ENCODE measurements at regions not wholly inside any gene's neighbourhood (a gene's known extent, or its start where the extent isn't known, plus 50 kb on each side); places are given as distances from the start of the nearest gene placed in this dataset.
A peak's percentile ranks its signal among the peaks of the same experiment; 100 is the strongest.
"Not testable (repeated sequence)": the region's sequence is repeated elsewhere in the genome, so short reads cannot be mapped to it uniquely, and the experiment has no call there.

DNA sequence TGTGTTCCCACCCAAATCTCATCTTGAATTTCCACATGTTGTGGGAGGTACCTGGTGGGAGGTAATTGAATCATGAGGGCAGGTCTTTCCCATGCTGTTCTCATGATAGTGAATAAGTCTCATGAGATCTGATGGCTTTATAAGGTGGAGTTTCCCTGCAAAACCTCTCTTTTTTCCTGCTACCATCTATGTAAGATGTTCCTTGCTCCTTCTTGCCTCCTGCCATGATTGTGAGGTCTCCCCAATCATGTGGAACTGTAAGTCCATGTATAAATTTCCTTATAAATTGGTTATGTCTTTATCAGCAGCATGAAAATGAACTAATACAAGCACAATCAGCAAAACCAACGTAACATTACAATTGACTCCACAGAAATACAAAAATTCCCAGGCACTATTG, 814.8 kb upstream of the CITED2 start:
- not testable (repeated sequence) for DNase-seq (ENCODE audit: low read depth)

- DNase-seq (ENCODE audit: low read depth) = no peak
These were observed 811.5 kb upstream of the CITED2 start for GRCh38 chr6:140185991-140186390.

- DNase-seq (ENCODE audit: low read depth) = peak; percentile 81
These were observed 809.4 kb upstream of the CITED2 start for GRCh38 chr6:140183881-140184280.

GRCh38 chr6:140182821-140183220, 808.4 kb upstream of the CITED2 start:
- no peak for DNase-seq (ENCODE audit: low read depth)

GRCh38 chr6:140181876-140182275, 807.4 kb upstream of the CITED2 start:
- no peak for DNase-seq (ENCODE audit: low read depth)

- no peak for DNase-seq (ENCODE audit: low read depth)
These were observed 805.9 kb upstream of the CITED2 start for GRCh38 chr6:140180306-140180705.

DNA sequence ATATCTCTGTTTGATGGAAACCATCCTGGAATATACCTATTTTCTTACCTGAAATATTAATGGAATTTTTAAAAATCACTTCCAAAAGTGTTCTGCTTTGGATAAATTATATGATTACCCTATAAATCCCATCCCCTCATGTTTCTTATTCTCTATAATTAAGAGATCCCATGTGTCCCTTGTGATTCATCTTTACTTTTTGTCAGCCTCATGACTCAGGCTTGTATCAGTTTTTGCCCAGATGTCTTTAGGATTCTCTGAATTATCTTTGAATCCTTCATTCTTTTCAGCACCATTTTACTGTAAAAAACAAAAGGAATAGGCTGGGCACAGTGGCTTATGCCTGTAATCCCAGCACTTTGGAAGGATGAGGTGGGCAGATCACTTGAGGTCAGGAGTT, 804.5 kb upstream of the CITED2 start:
- DNase-seq (ENCODE audit: low read depth) = peak; percentile 77

- peak; percentile 74 for DNase-seq (ENCODE audit: low read depth)
These were observed 804.1 kb upstream of the CITED2 start for GRCh38 chr6:140178520-140178919.

- no peak for DNase-seq (ENCODE audit: low read depth)
These were observed 801.9 kb upstream of the CITED2 start for GRCh38 chr6:140176306-140176705.

- no peak for DNase-seq (ENCODE audit: low read depth)
These were observed 801.0 kb upstream of the CITED2 start for GRCh38 chr6:140175486-140175885.

DNA sequence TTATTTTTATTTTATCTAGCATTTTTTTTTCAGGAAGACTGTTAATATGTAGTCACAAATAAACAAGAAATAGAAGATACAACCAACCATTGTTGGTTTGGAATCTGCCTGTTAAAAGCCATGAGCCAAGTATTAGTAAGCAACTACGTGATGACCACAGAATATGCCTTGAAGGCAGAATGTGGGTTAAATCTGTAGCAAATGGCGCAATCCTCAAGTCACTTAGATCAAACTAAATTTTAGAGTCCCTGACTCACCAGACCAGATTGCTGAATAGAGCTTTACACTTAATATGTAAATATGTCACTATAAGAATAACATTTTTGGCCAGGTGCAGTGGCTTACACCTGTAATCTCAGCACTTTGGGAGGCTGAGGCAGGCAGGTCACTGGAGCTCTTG, 800.1 kb upstream of the CITED2 start:
- peak; percentile 93 for DNase-seq (ENCODE audit: low read depth)

- no peak for DNase-seq (ENCODE audit: low read depth)
These were observed 793.9 kb upstream of the CITED2 start for GRCh38 chr6:140168365-140168764.

DNA sequence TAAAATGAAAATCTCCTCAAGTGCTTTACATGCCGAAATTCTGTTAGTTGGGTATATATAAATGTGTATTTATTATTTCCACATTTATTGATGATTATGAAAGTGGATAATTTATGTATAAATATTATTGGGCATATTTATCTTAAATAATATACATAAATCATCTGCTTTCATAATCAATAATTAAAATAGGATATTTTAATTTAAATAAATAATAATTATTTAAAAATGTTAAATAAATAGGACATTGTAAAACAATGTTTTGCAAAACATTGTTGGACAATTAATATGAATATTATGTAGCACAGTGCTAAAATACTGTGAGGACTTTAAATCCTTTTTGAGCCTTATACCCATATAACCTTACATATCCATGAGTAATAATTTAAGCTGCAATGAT, 786.5 kb upstream of the CITED2 start:
- DNase-seq (ENCODE audit: low read depth) = no peak

GRCh38 chr6:140160494-140160893, 786.0 kb upstream of the CITED2 start:
- DNase-seq (ENCODE audit: low read depth) = no peak

- DNase-seq (ENCODE audit: low read depth) = no peak
These were observed 781.7 kb upstream of the CITED2 start for GRCh38 chr6:140156131-140156530.

DNA sequence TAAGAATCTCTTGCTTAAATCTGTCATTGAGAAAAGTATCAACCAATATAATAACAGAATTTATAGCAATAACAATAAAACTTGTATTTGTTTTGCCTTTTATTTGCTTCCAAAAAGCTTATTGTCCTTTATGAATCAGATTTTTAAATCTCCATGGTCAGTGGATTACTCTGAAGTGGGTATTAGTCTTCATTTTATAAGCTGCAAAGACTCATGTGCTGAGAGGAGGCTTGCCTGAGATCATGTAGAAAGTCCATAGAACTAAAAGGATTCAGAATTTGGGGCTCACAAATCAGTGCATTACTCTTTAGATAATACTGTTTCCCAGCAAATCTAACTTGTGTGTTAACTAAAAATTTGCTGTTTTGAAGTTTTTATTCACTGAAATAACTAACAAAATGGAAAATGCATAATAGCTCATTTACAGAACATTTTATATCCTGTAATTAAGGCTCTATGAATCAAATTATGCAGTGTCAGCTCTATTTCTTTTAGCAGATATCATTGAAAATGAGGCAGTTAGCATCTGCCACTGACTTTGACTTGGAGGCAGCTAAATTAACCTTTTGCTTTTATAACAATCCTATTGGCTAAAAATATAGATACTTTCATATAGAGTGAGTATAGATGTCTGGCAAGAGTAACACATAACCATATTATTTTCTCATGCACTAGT, 781.1 kb upstream of the CITED2 start:
- no peak for DNase-seq (ENCODE audit: low read depth)

GRCh38 chr6:140153703-140154102, 779.3 kb upstream of the CITED2 start:
- no peak for DNase-seq (ENCODE audit: low read depth)

DNA sequence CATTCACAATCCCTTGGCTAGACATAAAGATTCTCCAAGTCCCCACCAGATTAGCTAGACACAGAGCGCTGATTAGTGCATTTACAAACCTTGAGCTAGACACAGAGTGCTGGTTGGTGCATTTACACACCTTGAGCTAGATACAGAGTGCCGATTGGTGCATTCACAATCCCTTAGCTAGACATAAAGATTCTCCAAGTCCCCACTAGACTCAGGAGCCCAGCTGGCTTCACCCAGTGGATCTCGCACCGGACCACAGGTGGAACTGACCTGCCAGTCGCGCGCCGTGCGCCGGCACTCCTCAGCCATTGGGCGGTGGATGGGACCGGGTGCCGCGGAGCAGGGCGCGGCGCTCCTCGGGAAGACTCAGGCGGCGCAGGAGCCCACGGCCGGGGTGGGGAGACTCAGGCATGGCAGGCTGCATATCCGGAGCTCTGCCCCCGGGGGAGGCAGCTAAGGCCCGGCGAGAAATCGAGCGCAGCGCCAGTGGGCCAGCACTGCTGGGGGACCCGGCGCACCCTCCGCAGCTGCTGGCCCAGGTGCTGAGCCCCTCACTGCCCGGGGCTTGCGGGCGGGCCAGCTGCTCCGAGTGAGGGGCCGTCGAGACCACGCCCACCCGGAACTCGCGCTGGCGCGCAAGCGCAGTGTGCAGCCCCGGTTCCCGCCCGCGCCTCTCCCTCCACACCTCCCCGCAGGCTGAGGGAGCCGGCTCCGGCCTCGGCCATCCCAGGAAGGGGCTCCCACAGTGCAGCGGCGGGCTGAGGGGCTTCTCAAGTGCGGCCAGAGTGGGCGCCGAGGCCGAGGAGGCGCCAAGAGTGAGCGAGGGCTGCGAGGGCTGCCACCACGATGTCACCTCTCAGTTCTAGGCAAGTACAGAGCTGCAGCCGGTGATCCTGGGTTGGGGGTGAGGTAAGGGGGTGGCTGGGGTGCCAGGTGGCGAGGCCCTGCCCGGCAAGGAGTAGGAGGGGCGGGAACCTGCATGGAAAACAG, 773.7 kb upstream of the CITED2 start:
- not testable (repeated sequence) for DNase-seq (ENCODE audit: low read depth)

GRCh38 chr6:140140891-140141290, 766.4 kb upstream of the CITED2 start:
- no peak for DNase-seq (ENCODE audit: low read depth)

- DNase-seq (ENCODE audit: low read depth) = no peak
These were observed 764.0 kb upstream of the CITED2 start for GRCh38 chr6:140138311-140139010.

DNA sequence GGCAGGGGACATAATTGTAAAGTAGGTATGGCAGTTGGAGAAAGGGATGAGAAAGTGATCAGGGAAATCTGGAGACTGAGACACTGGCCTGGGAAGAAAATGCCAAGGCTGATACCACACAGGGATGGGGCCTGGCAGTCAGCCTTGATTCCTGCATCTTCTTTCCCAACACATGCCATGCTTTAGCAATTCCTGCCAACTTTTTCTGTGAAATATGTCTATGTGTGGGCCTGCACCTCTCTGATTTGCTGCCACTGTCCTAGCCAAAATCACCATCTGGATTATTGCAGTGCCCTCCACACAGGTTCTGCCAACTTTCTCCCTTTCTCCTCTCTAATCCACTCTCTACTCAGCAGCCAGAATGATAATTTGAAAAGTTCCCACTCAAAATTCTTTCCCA, 759.8 kb upstream of the CITED2 start:
- no peak for DNase-seq (ENCODE audit: low read depth)

DNA sequence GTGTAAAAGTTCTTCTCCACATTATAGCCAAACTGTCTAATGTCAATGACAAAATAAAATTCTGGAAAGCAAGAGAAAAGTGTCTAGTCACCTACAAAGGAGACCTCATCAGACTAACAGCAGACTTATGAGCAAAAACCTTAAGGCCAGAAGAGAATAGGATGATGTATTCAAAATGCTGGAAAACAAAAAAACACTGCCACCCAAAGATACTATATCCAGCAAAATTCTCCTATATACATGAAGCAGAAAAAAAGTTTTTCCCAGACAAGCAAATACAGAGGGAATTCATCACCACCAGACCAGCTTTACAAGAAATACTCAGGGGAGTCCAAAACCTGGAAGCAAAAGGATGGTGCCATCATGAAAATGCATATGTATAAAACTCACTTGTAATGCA, 755.6 kb upstream of the CITED2 start:
- DNase-seq (ENCODE audit: low read depth) = no peak

DNA sequence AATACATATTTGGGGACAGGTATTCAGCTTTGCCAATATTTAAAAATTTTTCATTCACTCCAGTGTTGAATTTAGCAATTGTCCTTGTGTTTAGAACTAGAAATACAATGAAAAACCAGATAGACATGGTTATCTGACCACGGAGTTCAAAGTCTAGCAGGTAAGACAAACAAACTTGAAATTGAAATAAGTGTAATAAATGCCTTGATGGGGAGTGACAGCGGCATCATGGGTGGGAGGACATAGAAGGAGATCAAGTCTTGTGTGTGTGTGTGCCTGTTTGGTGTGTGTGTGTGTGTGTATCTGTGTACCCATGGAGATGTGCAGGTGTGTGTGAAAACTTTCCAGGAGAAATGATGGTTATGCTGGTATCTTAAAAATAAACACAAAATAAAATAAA, 750.0 kb upstream of the CITED2 start:
- no peak for DNase-seq (ENCODE audit: low read depth)
